Esophagus squamous epithelium (tissue), 5 donors: ENCODE measurements at regions not wholly inside any gene's neighbourhood (a gene's known extent, or its start where the extent isn't known, plus 50 kb on each side); places are given as distances from the start of the nearest gene placed in this dataset.

Experiments
- DNase-seq: peaks from one replicate; lab custom pipeline; 2025; lab: John Stamatoyannopoulos, UW
- H3K27ac ChIP-seq, 4 donors: fragments of 200-600 bp; sonication (generic); one replicate each; pipeline ENCODE4 v1.5.1; 2016 to 2019; ENCODE audit warnings: mild to moderate bottlenecking in 1 of 4
- H3K27me3 ChIP-seq, 4 donors: fragments of 200-600 bp; sonication (generic); 1 replicate in 3 of 4; 2 replicates in 1 of 4; pipeline versions ENCODE4 v1.5.1 to v1.6.0; 2017 to 2021; ENCODE audit warnings: antibody characterized with exemption in 1 of 4
- H3K36me3 ChIP-seq, 3 donors: fragments of 200-600 bp; sonication (generic); one replicate each; pipeline ENCODE4 v1.5.1; 2016 to 2019
- H3K4me1 ChIP-seq, 3 donors: fragments of 200-600 bp; sonication (generic); one replicate each; pipeline ENCODE4 v1.5.1; 2017 to 2019
- H3K4me3 ChIP-seq, 4 donors: fragments of 200-600 bp; sonication (generic); 1 replicate in 3 of 4; 2 replicates in 1 of 4; pipeline ENCODE4 v1.5.1; 2016 to 2019; ENCODE audit warnings: mild to moderate bottlenecking in 2 of 4, moderate library complexity in 1 of 4
- H3K9me3 ChIP-seq, 3 donors: fragments of 200-600 bp; sonication (generic); one replicate each; pipeline ENCODE4 v1.5.1; 2016 to 2019
- CTCF ChIP-seq, 6 experiments: fragments of 450-650 bp in 4 of 6; fragments of 200-600 bp in 2 of 6; sonication (generic) in 2 of 6; IDR thresholded peaks; one replicate each; pipeline ENCODE4 v1.5.1; 2016 to 2019; ENCODE audit warnings: antibody characterized with exemption in 6 of 6, mild to moderate bottlenecking in 4 of 6, moderate library complexity in 4 of 6
- POLR2A ChIP-seq, 4 donors: fragments of 450-650 bp; IDR thresholded peaks; one replicate each; pipeline ENCODE4 v1.6.1; 2017; ENCODE audit warnings: antibody characterized with exemption in 4 of 4, mild to moderate bottlenecking in 4 of 4, moderate library complexity in 3 of 4
- WGBS, 2 donors: methylation state at CpG; one replicate each; pipeline ENCODE4 v1.1.5; 2018; 5-methylcytosine and 5-hydroxymethylcytosine counted together
- intact Hi-C: fragments of 100-400 bp; cut with DNase I; formaldehyde crosslinking; loops from one replicate; pipeline ENCODE4 v1.15.0; 2022
- donor health status: DM: yes; HTN: yes; CAD: no.

DNA sequence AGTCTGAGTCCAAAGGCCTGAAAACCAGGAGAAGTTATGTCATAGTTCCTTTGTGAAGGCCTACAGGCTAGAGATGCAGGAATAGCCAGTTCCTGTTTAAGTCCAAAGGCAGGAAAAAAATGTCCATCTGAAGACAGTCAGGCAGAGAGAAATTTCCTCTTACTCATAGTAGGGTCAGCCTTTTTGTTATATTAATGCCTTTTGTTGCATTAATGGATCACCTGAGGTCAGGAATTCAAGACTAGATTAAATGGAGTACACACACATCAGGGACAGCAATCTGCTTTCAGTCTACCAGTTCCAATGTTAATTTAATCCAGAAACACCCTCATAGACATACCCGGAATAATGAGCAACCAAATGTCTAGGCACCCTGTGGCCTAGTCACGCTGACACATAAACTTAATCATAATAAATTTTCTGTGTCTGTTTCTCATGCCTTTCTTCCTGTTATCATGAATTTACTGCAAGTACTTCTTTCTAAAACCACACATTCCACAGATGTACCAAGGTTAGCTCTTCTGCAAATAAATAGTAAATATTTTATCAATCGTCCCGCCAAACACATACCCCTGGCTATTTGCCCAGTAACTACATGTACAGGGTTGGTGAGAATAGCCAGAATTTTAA lies 703.9 kb downstream of the EFNA5 start:
- H3K27me3 ChIP-seq, result no peaks in the 10 kb centered on the region
- H3K27ac ChIP-seq, result no peak overlapping the region
- H3K36me3 ChIP-seq, result no peaks in the 10 kb centered on the region
- TF ChIP-seq POLR2A (IDR thresholded peaks at IDR 0.05), result no peak
- no peak for TF ChIP-seq CTCF (IDR thresholded peaks at IDR 0.05)
- H3K4me1 ChIP-seq, result no peaks in the 10 kb centered on the region
- intact Hi-C loops, result no loop called here
- 86 to 94% methylated on average over 4 of the region's 4 CpGs for WGBS, 2 donors
- H3K9me3 ChIP-seq, result no peaks in the 10 kb centered on the region
- no peak for DNase-seq
- H3K4me3 ChIP-seq, result no peak overlapping the region

DNA sequence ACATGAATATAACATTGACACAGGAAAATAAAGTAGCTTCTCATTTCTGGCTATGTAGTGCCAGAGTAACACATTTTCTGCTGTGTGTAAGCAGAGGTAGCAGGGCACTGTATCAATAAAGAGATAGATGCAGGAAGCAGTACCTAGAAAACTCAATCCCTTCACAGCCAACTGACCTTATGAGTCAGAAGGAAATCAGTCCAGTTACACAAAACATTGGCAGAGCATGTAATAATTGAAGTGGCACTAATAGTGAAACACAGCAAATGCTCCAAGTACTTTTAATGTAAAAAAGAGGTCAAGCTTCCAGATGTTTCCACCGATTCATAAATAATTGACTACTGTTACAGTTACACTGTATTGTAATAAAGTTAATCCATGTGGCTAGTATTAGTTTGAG lies 706.6 kb downstream of the EFNA5 start:
- Histone ChIP-seq H3K9me3 (no peaks in the 10 kb centered on the region), H3K36me3 (no peaks in the 10 kb centered on the region), H3K4me1 (no peaks in the 10 kb centered on the region), H3K27me3 (no peaks in the 10 kb centered on the region), H3K27ac (no peak overlapping the region), H3K4me3 (no peak overlapping the region)
- intact Hi-C loops, result no loop called here
- no peak for DNase-seq
- TF ChIP-seq POLR2A (IDR thresholded peaks at IDR 0.05) (no peak), CTCF (IDR thresholded peaks at IDR 0.05) (no peak)
- WGBS, 2 donors, result 23 to 36% methylated on average over 1 of the region's 1 CpG

- Histone ChIP-seq H3K36me3 (no peaks in the 10 kb centered on the region), H3K27me3 (no peaks in the 10 kb centered on the region), H3K4me3 (no peak overlapping the region), H3K27ac (no peak overlapping the region), H3K4me1 (no peaks in the 10 kb centered on the region), H3K9me3 (no peaks in the 10 kb centered on the region)
- no peak for DNase-seq
- TF ChIP-seq POLR2A (IDR thresholded peaks at IDR 0.05), result no peak
- no peak for TF ChIP-seq CTCF (IDR thresholded peaks at IDR 0.05)
- 75 to 81% methylated on average over 1 of the region's 1 CpG for WGBS, 2 donors
- intact Hi-C loops, result no loop called here
These were observed 707.1 kb downstream of the EFNA5 start for GRCh38 chr5:106963630-106964029.

DNA sequence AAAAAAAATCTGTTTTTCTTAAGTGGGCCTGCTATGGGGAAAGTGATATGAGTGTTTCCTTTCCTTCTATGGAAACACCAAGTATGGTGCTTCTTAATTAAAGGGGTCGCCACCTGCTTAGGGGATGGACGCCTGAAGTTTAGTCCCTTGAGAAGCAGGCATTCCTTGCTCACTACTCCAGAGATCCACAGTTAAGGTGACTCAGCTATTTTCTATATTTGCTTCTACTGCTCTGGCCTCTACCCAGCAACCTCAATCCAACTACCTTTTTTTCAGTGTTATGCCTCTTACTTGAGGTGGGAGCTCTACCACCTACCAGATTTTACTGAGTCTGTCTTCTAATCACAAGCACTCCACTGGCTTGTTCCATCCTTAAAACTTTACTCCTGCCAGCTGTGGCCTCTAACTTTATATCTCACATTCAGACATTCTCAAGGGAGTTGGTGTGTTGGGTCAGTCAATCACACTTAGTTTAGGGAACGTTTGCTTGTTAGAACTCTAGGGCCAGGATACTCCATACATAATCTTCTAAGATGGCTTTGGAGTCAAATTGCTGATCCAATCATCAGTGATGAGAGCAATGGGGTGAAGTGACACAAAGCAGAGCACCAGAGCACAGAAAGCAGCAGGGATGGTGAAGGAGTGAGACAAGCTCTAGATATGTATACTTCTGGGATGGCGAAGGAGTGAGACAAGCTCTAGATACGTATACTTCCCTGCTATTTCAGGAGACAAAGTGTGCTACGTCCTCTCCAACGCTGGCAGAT lies 708.1 kb downstream of the EFNA5 start:
- TF ChIP-seq CTCF (IDR thresholded peaks at IDR 0.05) (no peak), POLR2A (IDR thresholded peaks at IDR 0.05) (no peak)
- DNase-seq, result no peak
- H3K36me3 ChIP-seq, result no peaks in the 10 kb centered on the region
- H3K27ac ChIP-seq, result no peak overlapping the region
- H3K27me3 ChIP-seq, result no peaks in the 10 kb centered on the region
- WGBS, 2 donors, result 79 to 86% methylated on average over 7 of the region's 7 CpGs
- no peaks in the 10 kb centered on the region for H3K9me3 ChIP-seq
- intact Hi-C loops, result no loop called here
- H3K4me1 ChIP-seq, result no peaks in the 10 kb centered on the region
- H3K4me3 ChIP-seq, result no peak overlapping the region

GRCh38 chr5:106959387-106959786 lies 711.4 kb downstream of the EFNA5 start:
- intact Hi-C loops, result no loop called here
- Histone ChIP-seq H3K36me3 (no peaks in the 10 kb centered on the region), H3K27ac (no peak overlapping the region), H3K9me3 (no peaks in the 10 kb centered on the region), H3K4me3 (no peak overlapping the region), H3K27me3 (no peaks in the 10 kb centered on the region), H3K4me1 (no peaks in the 10 kb centered on the region)
- no peak for DNase-seq
- no peak for TF ChIP-seq POLR2A (IDR thresholded peaks at IDR 0.05)
- TF ChIP-seq CTCF (IDR thresholded peaks at IDR 0.05), result no peak
- WGBS, 2 donors, result 38 to 42% methylated on average over 2 of the region's 2 CpGs
